ENCODE measurements at regions not wholly inside any gene's neighbourhood (a gene's known extent, or its start where the extent isn't known, plus 50 kb on each side); places are given as distances from the start of the nearest gene placed in this dataset.

GRCh38 chr2:23107327-23107941 lies 277.5 kb upstream of the KLHL29 start:
- H2AFZ ChIP-seq (ENCODE audit: low read depth, low read length) = no peak overlapping the region
- no peak overlapping the region for H3K4me2 ChIP-seq (ENCODE audit: insufficient read depth, low read length)
- H3K36me3 ChIP-seq (ENCODE audit: insufficient read depth, low read length) = no peaks in the 10 kb centered on the region
- no peaks in the 10 kb centered on the region for H3K27me3 ChIP-seq (ENCODE audit: insufficient read depth, low read length, poor library complexity)
- H3K27ac ChIP-seq (ENCODE audit: low read length) = no peak overlapping the region
- DNase-seq (no peak), ATAC-seq (ENCODE audit: insufficient read depth, low read depth) (no peak)
- no peak overlapping the region for H3K4me3 ChIP-seq (ENCODE audit: low read depth in 1 of 2, low read length in 2 of 2)
- TF ChIP-seq, protein P1, sequence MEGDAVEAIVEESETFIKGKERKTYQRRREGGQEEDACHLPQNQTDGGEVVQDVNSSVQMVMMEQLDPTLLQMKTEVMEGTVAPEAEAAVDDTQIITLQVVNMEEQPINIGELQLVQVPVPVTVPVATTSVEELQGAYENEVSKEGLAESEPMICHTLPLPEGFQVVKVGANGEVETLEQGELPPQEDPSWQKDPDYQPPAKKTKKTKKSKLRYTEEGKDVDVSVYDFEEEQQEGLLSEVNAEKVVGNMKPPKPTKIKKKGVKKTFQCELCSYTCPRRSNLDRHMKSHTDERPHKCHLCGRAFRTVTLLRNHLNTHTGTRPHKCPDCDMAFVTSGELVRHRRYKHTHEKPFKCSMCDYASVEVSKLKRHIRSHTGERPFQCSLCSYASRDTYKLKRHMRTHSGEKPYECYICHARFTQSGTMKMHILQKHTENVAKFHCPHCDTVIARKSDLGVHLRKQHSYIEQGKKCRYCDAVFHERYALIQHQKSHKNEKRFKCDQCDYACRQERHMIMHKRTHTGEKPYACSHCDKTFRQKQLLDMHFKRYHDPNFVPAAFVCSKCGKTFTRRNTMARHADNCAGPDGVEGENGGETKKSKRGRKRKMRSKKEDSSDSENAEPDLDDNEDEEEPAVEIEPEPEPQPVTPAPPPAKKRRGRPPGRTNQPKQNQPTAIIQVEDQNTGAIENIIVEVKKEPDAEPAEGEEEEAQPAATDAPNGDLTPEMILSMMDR (IDR thresholded peaks at IDR 0.05; ENCODE audit: borderline replicate concordance, extremely low read depth, low read length, poor library complexity, severe bottlenecking) = no peak
- no peak for TF ChIP-seq EZH2 (IDR thresholded peaks at IDR 0.05; ENCODE audit: borderline replicate concordance, low read depth, low read length, severe bottlenecking)
- H3K4me1 ChIP-seq (ENCODE audit: insufficient read depth, low read length) = no peaks in the 10 kb centered on the region
- no peak overlapping the region for H3K9ac ChIP-seq (ENCODE audit: low read depth, low read length)
- H3K9me3 ChIP-seq (ENCODE audit: insufficient read depth, low read length, severe bottlenecking) = no peaks in the 10 kb centered on the region
- no peaks in the 10 kb centered on the region for H4K20me1 ChIP-seq (ENCODE audit: insufficient read depth, low read length)
- no peaks in the 10 kb centered on the region for H3K79me2 ChIP-seq (ENCODE audit: insufficient read depth, low read length)

GRCh38 chr2:23111263-23111662 lies 273.7 kb upstream of the KLHL29 start:
- Histone ChIP-seq H4K20me1 (ENCODE audit: insufficient read depth, low read length) (no peaks in the 10 kb centered on the region), H3K4me1 (ENCODE audit: insufficient read depth, low read length) (no peaks in the 10 kb centered on the region), H3K36me3 (ENCODE audit: insufficient read depth, low read length) (no peaks in the 10 kb centered on the region), H3K4me2 (ENCODE audit: insufficient read depth, low read length) (no peak overlapping the region), H3K27ac (ENCODE audit: low read length) (no peak overlapping the region), H3K4me3 (ENCODE audit: low read depth in 1 of 2, low read length in 2 of 2) (no peak overlapping the region), H3K27me3 (ENCODE audit: insufficient read depth, low read length, poor library complexity) (no peaks in the 10 kb centered on the region), H3K9me3 (ENCODE audit: insufficient read depth, low read length, severe bottlenecking) (no peaks in the 10 kb centered on the region), H3K9ac (ENCODE audit: low read depth, low read length) (no peak overlapping the region), H3K79me2 (ENCODE audit: insufficient read depth, low read length) (no peaks in the 10 kb centered on the region), H2AFZ (ENCODE audit: low read depth, low read length) (no peak overlapping the region)
- TF ChIP-seq, protein P1 (IDR thresholded peaks at IDR 0.05; ENCODE audit: borderline replicate concordance, extremely low read depth, low read length, poor library complexity, severe bottlenecking) = no peak
- no peak for TF ChIP-seq EZH2 (IDR thresholded peaks at IDR 0.05; ENCODE audit: borderline replicate concordance, low read depth, low read length, severe bottlenecking)
- no peak for DNase-seq
- no peak for ATAC-seq (ENCODE audit: insufficient read depth, low read depth)

GRCh38 chr2:23112517-23112916 lies 272.5 kb upstream of the KLHL29 start:
- no peak for DNase-seq
- no peaks in the 10 kb centered on the region for H4K20me1 ChIP-seq (ENCODE audit: insufficient read depth, low read length)
- ATAC-seq (ENCODE audit: insufficient read depth, low read depth) = no peak
- no peaks in the 10 kb centered on the region for H3K4me1 ChIP-seq (ENCODE audit: insufficient read depth, low read length)
- no peaks in the 10 kb centered on the region for H3K36me3 ChIP-seq (ENCODE audit: insufficient read depth, low read length)
- H3K4me2 ChIP-seq (ENCODE audit: insufficient read depth, low read length) = no peak overlapping the region
- no peaks in the 10 kb centered on the region for H3K27me3 ChIP-seq (ENCODE audit: insufficient read depth, low read length, poor library complexity)
- H3K79me2 ChIP-seq (ENCODE audit: insufficient read depth, low read length) = no peaks in the 10 kb centered on the region
- H3K9me3 ChIP-seq (ENCODE audit: insufficient read depth, low read length, severe bottlenecking) = no peaks in the 10 kb centered on the region
- H2AFZ ChIP-seq (ENCODE audit: low read depth, low read length) = no peak overlapping the region
- no peak overlapping the region for H3K4me3 ChIP-seq (ENCODE audit: low read depth in 1 of 2, low read length in 2 of 2)
- H3K27ac ChIP-seq (ENCODE audit: low read length) = no peak overlapping the region
- no peak for TF ChIP-seq EZH2 (IDR thresholded peaks at IDR 0.05; ENCODE audit: borderline replicate concordance, low read depth, low read length, severe bottlenecking)
- TF ChIP-seq, protein P1 (IDR thresholded peaks at IDR 0.05; ENCODE audit: borderline replicate concordance, extremely low read depth, low read length, poor library complexity, severe bottlenecking) = no peak
- H3K9ac ChIP-seq (ENCODE audit: low read depth, low read length) = no peak overlapping the region

All from DND-41 (cell line).